ENCODE measurements at regions not wholly inside any gene's neighbourhood (a gene's known extent, or its start where the extent isn't known, plus 50 kb on each side); places are given as distances from the start of the nearest gene placed in this dataset.
"Not testable (repeated sequence)": the region's sequence is repeated elsewhere in the genome, so short reads cannot be mapped to it uniquely, and the experiment has no call there.

DNA sequence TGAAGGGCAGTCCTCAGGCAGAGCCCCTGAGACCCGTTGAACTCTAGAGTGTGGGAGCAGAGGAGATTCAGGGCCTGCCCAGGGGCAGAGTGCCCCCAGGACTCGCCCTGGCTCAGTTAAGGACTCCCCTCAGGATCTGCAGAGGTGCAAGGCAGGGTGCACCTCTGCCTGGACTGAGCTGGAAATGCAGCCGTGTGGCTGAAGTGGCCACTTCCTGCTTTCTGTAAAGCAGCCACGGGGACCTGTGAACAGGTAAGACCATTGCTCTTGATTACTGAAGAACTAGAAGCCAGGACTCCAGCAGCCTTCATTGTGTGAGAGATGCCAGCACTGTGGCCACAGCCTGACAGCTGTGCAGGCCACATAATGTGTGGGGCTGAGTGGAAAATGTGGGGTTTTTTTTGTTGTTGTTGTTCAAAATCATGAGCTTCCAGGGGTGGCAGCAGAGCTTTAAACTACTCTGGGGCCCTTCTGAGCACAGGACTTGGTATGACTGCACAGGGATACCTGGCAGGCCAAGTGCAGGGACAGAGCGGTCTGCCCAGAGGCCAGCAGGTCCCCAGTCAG lies 339.8 kb downstream of the CACNA1B start:
- H3K27ac Mint-ChIP-seq: peak overlapping the region; percentile 77
- DNase-seq (ENCODE audit: low spot score, unreplicated experiment); H3K4me3 Mint-ChIP-seq (ENCODE audit: low read depth): not testable (repeated sequence)

DNA sequence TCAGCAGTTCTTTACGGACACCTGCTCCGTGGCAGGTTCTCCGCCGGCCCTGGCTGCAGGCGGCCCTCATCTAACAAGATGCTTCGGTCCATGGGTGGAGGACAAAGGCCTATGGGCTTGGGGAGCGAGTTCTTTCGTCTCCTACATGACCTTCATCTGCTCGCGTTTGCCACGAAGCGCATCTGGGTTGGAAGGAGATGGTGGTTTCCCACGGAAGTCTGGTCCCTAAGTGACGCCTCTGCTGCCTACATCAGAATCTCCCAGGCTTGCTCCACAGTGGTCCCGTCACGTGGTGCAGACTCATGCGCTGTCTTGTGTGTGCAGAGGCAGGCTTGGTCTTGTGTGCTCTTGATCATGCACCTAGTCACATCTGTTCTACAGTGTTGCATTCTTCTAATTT lies 341.7 kb downstream of the CACNA1B start:
- not testable (repeated sequence) for H3K4me3 Mint-ChIP-seq (ENCODE audit: low read depth); H3K27me3 Mint-ChIP-seq; H3K27ac Mint-ChIP-seq; DNase-seq (ENCODE audit: low spot score, unreplicated experiment); H3K4me1 Mint-ChIP-seq (ENCODE audit: low read depth); H3K9me3 Mint-ChIP-seq (ENCODE audit: low read depth); H3K36me3 Mint-ChIP-seq (ENCODE audit: insufficient read depth)

More for the DNA sequence above, 339.8 kb downstream of the CACNA1B start:
- not testable (repeated sequence) for H3K27me3 Mint-ChIP-seq; H3K36me3 Mint-ChIP-seq (ENCODE audit: insufficient read depth); H3K4me1 Mint-ChIP-seq (ENCODE audit: low read depth); H3K9me3 Mint-ChIP-seq (ENCODE audit: low read depth)

DNA sequence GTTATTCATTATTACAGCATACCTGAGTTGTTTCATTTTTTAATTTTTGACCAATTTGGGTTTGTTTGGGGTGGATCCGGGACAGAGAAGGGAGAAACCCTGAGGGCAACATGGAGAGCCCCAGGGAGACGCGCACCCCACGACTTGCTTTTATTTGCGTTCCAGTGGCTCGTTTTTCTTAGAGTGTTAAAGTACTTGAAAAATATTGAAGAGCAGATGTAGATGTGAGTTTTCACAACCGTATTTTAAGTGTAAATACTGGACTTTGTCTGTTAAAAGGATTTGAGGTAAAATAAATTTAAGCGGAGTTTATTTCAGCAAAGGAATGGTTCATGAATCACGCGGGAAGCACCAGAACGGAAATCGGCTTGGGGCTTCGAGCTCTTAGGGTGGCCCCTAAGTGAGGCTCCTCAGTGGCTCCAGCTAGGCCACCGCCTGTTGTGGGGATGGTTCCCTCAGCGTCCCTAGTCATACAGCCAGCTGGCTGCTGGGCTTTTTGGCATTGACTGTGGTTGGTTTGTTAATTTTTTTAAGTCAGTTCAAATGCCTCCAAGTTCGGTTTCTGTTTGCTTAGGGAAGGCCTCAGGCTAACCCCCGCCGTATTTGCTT lies 344.0 kb downstream of the CACNA1B start:
- H3K36me3 Mint-ChIP-seq (ENCODE audit: insufficient read depth); H3K27me3 Mint-ChIP-seq; DNase-seq (ENCODE audit: low spot score, unreplicated experiment); H3K9me3 Mint-ChIP-seq (ENCODE audit: low read depth); H3K27ac Mint-ChIP-seq; H3K4me1 Mint-ChIP-seq (ENCODE audit: low read depth): not testable (repeated sequence)
- H3K4me3 Mint-ChIP-seq (ENCODE audit: low read depth): peak overlapping the region; percentile 72

DNA sequence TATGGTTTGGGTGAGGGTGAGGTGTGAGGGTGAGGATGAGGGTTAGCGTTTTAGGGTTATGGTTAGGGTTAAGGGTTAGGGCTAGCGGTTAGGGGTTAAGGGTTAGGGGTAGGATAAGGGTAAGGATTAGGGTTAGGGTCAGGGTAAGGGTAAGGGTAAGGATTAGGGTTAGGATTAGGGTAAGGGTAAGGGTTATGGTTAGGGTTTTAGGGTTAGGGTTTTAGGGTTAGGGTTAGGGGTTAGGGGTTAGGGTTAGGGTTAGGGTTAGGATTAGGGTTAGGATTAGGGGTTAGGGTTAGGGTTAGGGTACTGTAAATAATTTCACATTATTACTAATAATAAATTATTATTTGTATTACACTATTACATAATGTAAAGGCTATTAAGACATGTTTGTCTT lies 359.5 kb downstream of the CACNA1B start:
- not testable (repeated sequence) for H3K36me3 Mint-ChIP-seq (ENCODE audit: insufficient read depth); H3K27me3 Mint-ChIP-seq

DNA sequence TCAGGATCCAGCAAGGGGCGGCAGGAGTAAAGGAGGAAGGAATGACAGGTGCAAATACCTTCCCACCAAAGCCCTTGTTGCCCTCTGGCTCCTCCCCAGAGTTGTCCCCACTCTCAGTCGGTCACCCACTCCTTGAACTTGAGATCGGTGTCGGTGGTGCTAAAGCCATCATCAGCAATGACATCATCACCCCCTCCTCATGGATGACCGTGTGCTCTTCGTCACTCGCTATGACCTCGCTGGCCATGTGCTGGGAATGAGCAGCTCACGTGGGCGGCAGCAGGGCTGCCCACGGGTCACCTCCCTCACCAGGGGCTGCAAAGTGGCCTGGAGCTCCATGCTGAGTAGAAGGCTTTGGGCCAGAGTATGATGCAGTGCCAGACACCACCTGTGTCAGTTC lies 405.3 kb downstream of the CACNA1B start:
- H3K27ac Mint-ChIP-seq; H3K27me3 Mint-ChIP-seq; DNase-seq (ENCODE audit: low spot score, unreplicated experiment); H3K4me3 Mint-ChIP-seq (ENCODE audit: low read depth); H3K36me3 Mint-ChIP-seq (ENCODE audit: insufficient read depth); H3K9me3 Mint-ChIP-seq (ENCODE audit: low read depth); H3K4me1 Mint-ChIP-seq (ENCODE audit: low read depth): not testable (repeated sequence)

More for the DNA sequence above, 359.5 kb downstream of the CACNA1B start:
- H3K4me3 Mint-ChIP-seq (ENCODE audit: low read depth); H3K4me1 Mint-ChIP-seq (ENCODE audit: low read depth); H3K27ac Mint-ChIP-seq; DNase-seq (ENCODE audit: low spot score, unreplicated experiment); H3K9me3 Mint-ChIP-seq (ENCODE audit: low read depth): not testable (repeated sequence)

Data from progenitor cell of endocrine pancreas (in vitro differentiated cells).